HUES48 (cell line): ENCODE measurements at regions not wholly inside any gene's neighbourhood (a gene's known extent, or its start where the extent isn't known, plus 50 kb on each side); places are given as distances from the start of the nearest gene placed in this dataset.

Experiments
- H3K27ac ChIP-seq: one replicate; pipeline ENCODE4 v1.7.0; 2013; ENCODE audit warnings: low read depth, low read length, inconsistent platforms
- H3K27me3 ChIP-seq: 2 replicates; pipeline ENCODE4 v1.6.1; 2013; ENCODE audit warnings: mild to moderate bottlenecking, low read length; ENCODE audit not compliant: control insufficient read depth, insufficient read depth
- H3K36me3 ChIP-seq: 2 replicates; pipeline ENCODE4 v1.6.1; 2013; ENCODE audit warnings: low read length; ENCODE audit not compliant: control insufficient read depth, insufficient read depth
- H3K4me1 ChIP-seq: 2 replicates; pipeline ENCODE4 v1.6.1; 2013; ENCODE audit warnings: mild to moderate bottlenecking, low read length; ENCODE audit not compliant: control insufficient read depth, insufficient read depth
- H3K4me3 ChIP-seq: 2 replicates; pipeline ENCODE4 v1.5.1; 2013; ENCODE audit warnings: mild to moderate bottlenecking, low read depth, low read length
- H3K9ac ChIP-seq: 2 replicates; pipeline ENCODE4 v1.6.1; 2013; ENCODE audit warnings: mild to moderate bottlenecking, low read depth, low read length, moderate library complexity
- H3K9me3 ChIP-seq: 2 replicates; pipeline ENCODE4 v1.6.1; 2013; ENCODE audit warnings: low read length; ENCODE audit not compliant: control insufficient read depth, insufficient read depth

GRCh38 chr20:52441710-52442109, 250.1 kb upstream of the ZFP64 start:
- Histone ChIP-seq H3K36me3 (no peaks in the 10 kb centered on the region), H3K4me3 (no peak overlapping the region), H3K27me3 (no peaks in the 10 kb centered on the region), H3K27ac (no peak overlapping the region), H3K4me1 (peaks cover 5% of the 10 kb centered on the region; the same call in 1 of the 2 replicates), H3K9ac (no peak overlapping the region), H3K9me3 (no peaks in the 10 kb centered on the region)

DNA sequence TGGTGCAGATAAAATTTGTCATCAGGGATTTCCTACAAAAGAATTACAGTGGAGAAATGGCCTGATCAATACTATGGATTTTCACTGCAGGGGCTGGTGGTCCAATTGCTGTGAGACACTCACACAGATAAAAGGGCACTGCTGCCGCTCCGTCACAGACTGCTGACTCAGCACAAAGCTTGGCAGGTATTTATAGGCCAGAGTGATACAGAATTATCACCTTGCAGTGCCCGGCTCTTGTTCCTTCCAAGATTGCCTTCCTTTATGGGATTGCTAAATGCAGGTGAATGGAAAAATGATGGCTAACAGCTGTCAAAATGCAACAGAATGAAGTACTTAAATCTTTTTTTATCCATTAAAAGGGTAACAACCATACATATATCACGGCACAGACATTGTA, 247.8 kb upstream of the ZFP64 start:
- H3K27me3 ChIP-seq, result no peaks in the 10 kb centered on the region
- no peaks in the 10 kb centered on the region for H3K9me3 ChIP-seq
- no peak overlapping the region for H3K27ac ChIP-seq
- H3K36me3 ChIP-seq, result no peaks in the 10 kb centered on the region
- no peak overlapping the region for H3K9ac ChIP-seq
- peaks cover 5% of the 10 kb centered on the region; the same call in 1 of the 2 replicates for H3K4me1 ChIP-seq
- no peak overlapping the region for H3K4me3 ChIP-seq

GRCh38 chr20:52438326-52438963, 246.9 kb upstream of the ZFP64 start:
- H3K9ac ChIP-seq, result no peak overlapping the region
- H3K27ac ChIP-seq, result no peak overlapping the region
- H3K27me3 ChIP-seq, result no peaks in the 10 kb centered on the region
- H3K4me3 ChIP-seq, result no peak overlapping the region
- peaks cover 5% of the 10 kb centered on the region; the same call in 1 of the 2 replicates for H3K4me1 ChIP-seq
- no peaks in the 10 kb centered on the region for H3K36me3 ChIP-seq
- no peaks in the 10 kb centered on the region for H3K9me3 ChIP-seq

GRCh38 chr20:52434453-52434852, 242.9 kb upstream of the ZFP64 start:
- no peaks in the 10 kb centered on the region; the same call in 1 of the 2 replicates for H3K9me3 ChIP-seq
- no peaks in the 10 kb centered on the region for H3K36me3 ChIP-seq
- no peaks in the 10 kb centered on the region for H3K27me3 ChIP-seq
- H3K9ac ChIP-seq, result no peak overlapping the region
- H3K4me1 ChIP-seq, result peaks cover 5% of the 10 kb centered on the region; the same call in 1 of the 2 replicates
- no peak overlapping the region for H3K4me3 ChIP-seq
- H3K27ac ChIP-seq, result no peak overlapping the region

- Histone ChIP-seq H3K27ac (no peak overlapping the region), H3K27me3 (no peaks in the 10 kb centered on the region), H3K36me3 (no peaks in the 10 kb centered on the region), H3K9me3 (no peaks in the 10 kb centered on the region; the same call in 1 of the 2 replicates), H3K4me3 (no peak overlapping the region), H3K9ac (no peak overlapping the region), H3K4me1 (peaks cover 5% of the 10 kb centered on the region; the same call in 1 of the 2 replicates)
These were observed 242.5 kb upstream of the ZFP64 start for GRCh38 chr20:52434041-52434425.

DNA sequence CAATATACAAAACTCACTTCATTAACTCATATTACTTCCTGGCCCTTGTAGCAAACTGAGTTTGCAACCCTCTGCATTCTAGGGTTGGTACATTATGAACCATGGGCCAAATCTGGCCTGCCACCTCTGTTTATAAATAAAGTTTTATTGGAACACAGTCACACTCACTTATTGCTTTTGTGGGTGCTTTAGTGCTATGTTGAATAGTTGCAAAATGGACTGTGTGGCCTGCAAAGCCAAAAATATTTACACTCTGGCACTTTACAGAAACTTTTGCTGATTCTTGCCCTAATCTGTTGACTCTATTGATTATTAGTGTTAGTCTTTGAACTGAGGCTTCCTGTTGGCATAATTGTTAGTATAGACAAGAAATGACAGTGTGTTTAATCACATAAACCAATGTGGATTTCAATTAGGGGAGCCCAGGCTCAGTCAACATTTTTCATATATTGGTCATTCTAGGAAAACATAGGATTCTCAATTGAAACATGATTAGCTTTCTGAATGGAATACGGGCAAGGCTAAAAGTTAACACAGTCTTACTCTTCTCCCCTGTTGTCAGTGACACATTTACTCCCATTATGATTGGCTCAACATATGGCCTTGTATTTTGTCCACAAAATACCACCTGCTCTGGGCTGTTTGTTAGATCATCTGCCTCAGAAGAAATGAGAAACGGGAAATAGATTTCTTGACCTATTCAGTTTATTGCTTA, 241.9 kb upstream of the ZFP64 start:
- H3K4me1 ChIP-seq, result peaks cover 3% of the 10 kb centered on the region; the same call in 1 of the 2 replicates
- no peaks in the 10 kb centered on the region for H3K27me3 ChIP-seq
- H3K9me3 ChIP-seq, result no peaks in the 10 kb centered on the region; the same call in 1 of the 2 replicates
- no peak overlapping the region for H3K27ac ChIP-seq
- no peaks in the 10 kb centered on the region for H3K36me3 ChIP-seq
- H3K9ac ChIP-seq, result no peak overlapping the region
- no peak overlapping the region for H3K4me3 ChIP-seq

GRCh38 chr20:52432740-52433139, 241.2 kb upstream of the ZFP64 start:
- Histone ChIP-seq H3K9me3 (no peaks in the 10 kb centered on the region; the same call in 1 of the 2 replicates), H3K36me3 (no peaks in the 10 kb centered on the region), H3K4me1 (no peaks in the 10 kb centered on the region), H3K4me3 (no peak overlapping the region), H3K27me3 (no peaks in the 10 kb centered on the region), H3K27ac (no peak overlapping the region), H3K9ac (no peak overlapping the region)

DNA sequence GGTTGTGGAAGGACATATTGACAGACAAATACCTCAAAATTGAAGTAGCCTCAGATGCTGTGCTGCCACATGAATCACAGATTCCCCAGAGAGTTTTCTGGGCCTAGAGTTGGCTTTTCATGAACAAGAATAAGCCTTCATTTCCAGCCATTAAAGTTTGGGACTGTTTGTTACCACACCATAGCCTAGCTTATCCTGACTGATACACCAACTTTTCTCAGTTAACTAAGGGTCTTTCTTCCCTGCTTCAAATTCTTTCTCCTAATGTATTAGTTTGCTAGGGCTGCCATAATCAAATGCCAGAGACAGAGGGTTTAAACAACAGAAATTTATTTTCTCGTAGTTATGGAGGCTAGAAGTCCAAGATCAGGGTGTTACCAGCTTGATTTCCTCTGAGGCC, 237.4 kb upstream of the ZFP64 start:
- H3K27ac ChIP-seq, result no peak overlapping the region
- H3K9me3 ChIP-seq, result no peaks in the 10 kb centered on the region; the same call in 1 of the 2 replicates
- H3K9ac ChIP-seq, result no peak overlapping the region
- H3K36me3 ChIP-seq, result no peaks in the 10 kb centered on the region
- H3K4me3 ChIP-seq, result no peak overlapping the region
- H3K4me1 ChIP-seq, result no peaks in the 10 kb centered on the region
- no peaks in the 10 kb centered on the region for H3K27me3 ChIP-seq

DNA sequence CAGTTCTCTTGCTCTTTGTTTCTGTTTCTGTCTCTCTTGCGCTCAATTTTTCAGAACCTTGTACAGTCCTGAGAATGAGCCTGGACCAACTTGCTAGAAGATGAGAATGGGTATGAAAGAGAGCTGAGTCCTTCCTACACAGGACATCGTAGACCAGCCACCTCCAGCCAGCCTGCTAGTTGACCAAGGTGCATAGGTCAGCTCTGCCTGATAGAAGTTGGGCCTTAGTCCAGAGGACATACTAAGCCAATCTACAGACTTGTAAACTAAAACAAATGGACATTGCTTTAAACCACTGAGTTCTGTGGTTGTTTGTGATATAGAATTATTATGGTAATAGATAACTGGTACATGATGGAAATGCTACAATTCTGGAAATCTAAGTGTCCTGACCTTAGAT, 236.4 kb upstream of the ZFP64 start:
- H3K4me1 ChIP-seq, result no peaks in the 10 kb centered on the region
- H3K27me3 ChIP-seq, result no peaks in the 10 kb centered on the region

DNA sequence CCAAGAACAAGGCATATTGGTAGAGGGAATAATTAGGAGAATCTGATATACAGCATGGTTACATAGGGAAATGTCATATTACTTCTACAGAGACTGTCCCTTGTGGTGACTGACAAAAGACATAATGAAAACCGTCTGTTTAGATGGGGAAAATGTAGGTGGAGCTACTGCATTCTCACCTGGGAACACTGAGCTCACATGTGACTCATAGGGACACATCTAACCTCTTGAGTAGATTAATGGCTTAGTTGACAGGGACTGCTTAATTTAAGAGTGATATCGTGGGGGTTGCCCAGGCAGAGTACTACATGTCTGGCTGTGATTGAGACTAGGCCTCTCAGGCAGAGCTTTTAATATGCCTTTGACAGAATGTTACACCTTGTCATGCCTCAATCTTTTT, 235.3 kb upstream of the ZFP64 start:
- H3K9ac ChIP-seq, result no peak overlapping the region

More for the DNA sequence above, 236.4 kb upstream of the ZFP64 start:
- no peak overlapping the region for H3K4me3 ChIP-seq
- no peak overlapping the region for H3K27ac ChIP-seq
- H3K36me3 ChIP-seq, result no peaks in the 10 kb centered on the region
- H3K9ac ChIP-seq, result no peak overlapping the region
- H3K9me3 ChIP-seq, result no peaks in the 10 kb centered on the region; the same call in 1 of the 2 replicates

GRCh38 chr20:52425701-52426100, 234.1 kb upstream of the ZFP64 start:
- H3K27me3 ChIP-seq, result no peaks in the 10 kb centered on the region
- H3K4me1 ChIP-seq, result no peaks in the 10 kb centered on the region
- H3K9me3 ChIP-seq, result no peaks in the 10 kb centered on the region; the same call in 1 of the 2 replicates
- no peak overlapping the region for H3K27ac ChIP-seq
- no peaks in the 10 kb centered on the region for H3K36me3 ChIP-seq
- H3K4me3 ChIP-seq, result no peak overlapping the region
- no peak overlapping the region for H3K9ac ChIP-seq

More for the DNA sequence above, 235.3 kb upstream of the ZFP64 start:
- Histone ChIP-seq H3K36me3 (no peaks in the 10 kb centered on the region), H3K4me1 (no peaks in the 10 kb centered on the region), H3K27me3 (no peaks in the 10 kb centered on the region), H3K27ac (no peak overlapping the region), H3K4me3 (no peak overlapping the region), H3K9me3 (no peaks in the 10 kb centered on the region; the same call in 1 of the 2 replicates)
